ENCODE measurements at regions not wholly inside any gene's neighbourhood (a gene's known extent, or its start where the extent isn't known, plus 50 kb on each side); places are given as distances from the start of the nearest gene placed in this dataset.
A peak's percentile ranks its signal among the peaks of the same experiment; 100 is the strongest.

- DNase-seq (ENCODE audit: low spot score) = no peak
Observed at GRCh38 chr1:222105393-222105737, 363.5 kb upstream of the DUSP10 start.

- DNase-seq (ENCODE audit: low spot score) = no peak
Observed at GRCh38 chr1:222104694-222105392, 363.0 kb upstream of the DUSP10 start.

GRCh38 chr1:222104097-222104496 is 362.2 kb upstream of the DUSP10 start:
- no peak for DNase-seq (ENCODE audit: low spot score)

GRCh38 chr1:222099746-222100145 is 357.9 kb upstream of the DUSP10 start:
- no peak for DNase-seq (ENCODE audit: low spot score)

GRCh38 chr1:222098404-222098803 is 356.5 kb upstream of the DUSP10 start:
- no peak for DNase-seq (ENCODE audit: low spot score)

- DNase-seq (ENCODE audit: low spot score) = no peak
Observed at GRCh38 chr1:222097588-222097987, 355.7 kb upstream of the DUSP10 start.

- no peak for DNase-seq (ENCODE audit: low spot score)
Observed at GRCh38 chr1:222096883-222097282, 355.0 kb upstream of the DUSP10 start.

- no peak for DNase-seq (ENCODE audit: low spot score)
Observed at GRCh38 chr1:222096476-222096772, 354.5 kb upstream of the DUSP10 start.

GRCh38 chr1:222095606-222096475 is 354.0 kb upstream of the DUSP10 start:
- peak; percentile 62 for DNase-seq (ENCODE audit: low spot score)

- no peak for DNase-seq (ENCODE audit: low spot score)
Observed at GRCh38 chr1:222093518-222093917, 351.6 kb upstream of the DUSP10 start.

GRCh38 chr1:222090103-222090502 is 348.2 kb upstream of the DUSP10 start:
- DNase-seq (ENCODE audit: low spot score) = no peak

GRCh38 chr1:222087221-222087920 is 345.5 kb upstream of the DUSP10 start:
- no peak for DNase-seq (ENCODE audit: low spot score)

GRCh38 chr1:222084996-222085395 is 343.1 kb upstream of the DUSP10 start:
- no peak for DNase-seq (ENCODE audit: low spot score)

GRCh38 chr1:222084048-222084447 is 342.2 kb upstream of the DUSP10 start:
- DNase-seq (ENCODE audit: low spot score) = no peak

- no peak for DNase-seq (ENCODE audit: low spot score)
Observed at GRCh38 chr1:222081859-222082258, 340.0 kb upstream of the DUSP10 start.

GRCh38 chr1:222079566-222079965 is 337.7 kb upstream of the DUSP10 start:
- DNase-seq (ENCODE audit: low spot score) = no peak

- DNase-seq (ENCODE audit: low spot score) = no peak
Observed at GRCh38 chr1:222077206-222077605, 335.3 kb upstream of the DUSP10 start.

- no peak for DNase-seq (ENCODE audit: low spot score)
Observed at GRCh38 chr1:222074317-222074716, 332.4 kb upstream of the DUSP10 start.

GRCh38 chr1:222073307-222073995 is 331.6 kb upstream of the DUSP10 start:
- DNase-seq (ENCODE audit: low spot score) = no peak

- no peak for DNase-seq (ENCODE audit: low spot score)
Observed at GRCh38 chr1:222071387-222071786, 329.5 kb upstream of the DUSP10 start.

- no peak for DNase-seq (ENCODE audit: low spot score)
Observed at GRCh38 chr1:222068937-222069336, 327.0 kb upstream of the DUSP10 start.

GRCh38 chr1:222068101-222068500 is 326.2 kb upstream of the DUSP10 start:
- no peak for DNase-seq (ENCODE audit: low spot score)

GRCh38 chr1:222066539-222066938 is 324.6 kb upstream of the DUSP10 start:
- no peak for DNase-seq (ENCODE audit: low spot score)
